Right atrium auricular region (tissue), 2 donors: ENCODE measurements at regions not wholly inside any gene's neighbourhood (a gene's known extent, or its start where the extent isn't known, plus 50 kb on each side); places are given as distances from the start of the nearest gene placed in this dataset.

Experiments
- DNase-seq: peaks from one replicate; pipeline ENCODE4 v3.0.0-alpha.2; 2019; ENCODE audit warnings: low spot score
- H3K27ac ChIP-seq, 2 donors: fragments of 200-600 bp; sonication (generic); 1 replicate in 1 of 2; 2 replicates in 1 of 2; pipeline ENCODE4 v1.5.1; 2016 to 2019
- H3K27me3 ChIP-seq, 2 donors: fragments of 200-600 bp; sonication (generic); one replicate each; pipeline versions ENCODE4 v1.5.1 to v1.6.0; 2017 to 2019
- H3K36me3 ChIP-seq: fragments of 200-600 bp; sonication (generic); one replicate; pipeline ENCODE4 v1.5.1; 2016
- H3K4me1 ChIP-seq, 2 donors: fragments of 200-600 bp; sonication (generic); one replicate each; pipeline versions ENCODE4 v1.5.1 to v1.6.0; 2017 to 2019
- H3K4me3 ChIP-seq, 2 donors: fragments of 200-600 bp; sonication (generic); 1 replicate in 1 of 2; 2 replicates in 1 of 2; pipeline ENCODE4 v1.5.1; 2017 to 2019; ENCODE audit warnings: mild to moderate bottlenecking in 1 of 2, moderate library complexity in 1 of 2
- H3K9me3 ChIP-seq, 2 donors: fragments of 200-600 bp; sonication (generic); one replicate each; pipeline ENCODE4 v1.5.1; 2019
- CTCF ChIP-seq, 2 donors: fragments of 200-600 bp; sonication (generic); IDR thresholded peaks; one replicate each; pipeline ENCODE4 v1.5.1; 2019; ENCODE audit warnings: antibody characterized with exemption in 2 of 2

- H3K4me3 ChIP-seq, result no peak overlapping the region
- no peaks in the 10 kb centered on the region for H3K9me3 ChIP-seq
- H3K27ac ChIP-seq, result no peak overlapping the region
- H3K4me1 ChIP-seq, result peaks cover 0 to 4% of the 10 kb centered on the region in 2 donors
- no peak for TF ChIP-seq CTCF (IDR thresholded peaks at IDR 0.05)
- no peaks in the 10 kb centered on the region for H3K36me3 ChIP-seq
- no peaks in the 10 kb centered on the region for H3K27me3 ChIP-seq
- DNase-seq, result no peak
These were observed 313.7 kb upstream of the MGAT5 start for GRCh38 chr2:133940134-133940533.

GRCh38 chr2:133941666-133942065, 312.2 kb upstream of the MGAT5 start:
- H3K4me1 ChIP-seq, result peaks cover 0 to 4% of the 10 kb centered on the region in 2 donors
- H3K27ac ChIP-seq, result no peak overlapping the region
- TF ChIP-seq CTCF (IDR thresholded peaks at IDR 0.05), result no peak
- no peaks in the 10 kb centered on the region for H3K9me3 ChIP-seq
- no peaks in the 10 kb centered on the region for H3K36me3 ChIP-seq
- DNase-seq, result no peak
- H3K27me3 ChIP-seq, result no peaks in the 10 kb centered on the region
- no peak overlapping the region for H3K4me3 ChIP-seq

GRCh38 chr2:133942398-133942797, 311.5 kb upstream of the MGAT5 start:
- no peak for TF ChIP-seq CTCF (IDR thresholded peaks at IDR 0.05)
- H3K27me3 ChIP-seq, result no peaks in the 10 kb centered on the region
- no peaks in the 10 kb centered on the region for H3K9me3 ChIP-seq
- no peak overlapping the region for H3K27ac ChIP-seq
- no peak overlapping the region for H3K4me3 ChIP-seq
- peaks cover 0 to 4% of the 10 kb centered on the region in 2 donors for H3K4me1 ChIP-seq
- DNase-seq, result no peak
- no peaks in the 10 kb centered on the region for H3K36me3 ChIP-seq

GRCh38 chr2:133943108-133943507, 310.8 kb upstream of the MGAT5 start:
- no peaks in the 10 kb centered on the region for H3K36me3 ChIP-seq
- no peak for TF ChIP-seq CTCF (IDR thresholded peaks at IDR 0.05)
- no peaks in the 10 kb centered on the region for H3K9me3 ChIP-seq
- no peak overlapping the region for H3K27ac ChIP-seq
- no peak overlapping the region for H3K4me3 ChIP-seq
- peaks cover 0 to 4% of the 10 kb centered on the region in 2 donors for H3K4me1 ChIP-seq
- no peak for DNase-seq
- no peaks in the 10 kb centered on the region for H3K27me3 ChIP-seq

GRCh38 chr2:133945089-133945488, 308.8 kb upstream of the MGAT5 start:
- Histone ChIP-seq H3K9me3 (no peaks in the 10 kb centered on the region), H3K27ac (no peak overlapping the region), H3K27me3 (no peaks in the 10 kb centered on the region), H3K4me1 (peaks cover 0 to 10% of the 10 kb centered on the region in 2 donors), H3K4me3 (no peak overlapping the region), H3K36me3 (no peaks in the 10 kb centered on the region)
- TF ChIP-seq CTCF (IDR thresholded peaks at IDR 0.05), result no peak
- DNase-seq, result no peak

- no peak overlapping the region for H3K4me3 ChIP-seq
- no peak for DNase-seq
- peaks cover 0 to 5% of the 10 kb centered on the region in 2 donors for H3K4me1 ChIP-seq
- no peaks in the 10 kb centered on the region for H3K27me3 ChIP-seq
- no peaks in the 10 kb centered on the region for H3K36me3 ChIP-seq
- no peak overlapping the region for H3K27ac ChIP-seq
- H3K9me3 ChIP-seq, result no peaks in the 10 kb centered on the region
- no peak for TF ChIP-seq CTCF (IDR thresholded peaks at IDR 0.05)
These were observed 306.8 kb upstream of the MGAT5 start for GRCh38 chr2:133947057-133947456.
